Fibroblast of lung (primary cell): ENCODE measurements at regions not wholly inside any gene's neighbourhood (a gene's known extent, or its start where the extent isn't known, plus 50 kb on each side); places are given as distances from the start of the nearest gene placed in this dataset.
"Not testable (repeated sequence)": the region's sequence is repeated elsewhere in the genome, so short reads cannot be mapped to it uniquely, and the experiment has no call there.

Source experiments
- EZH2 ChIP-seq: IDR thresholded peaks from 2 replicates; pipeline ENCODE4 v1.5.1; 2012; ENCODE audit warnings: low read length, control low read depth, mild to moderate bottlenecking; ENCODE audit errors: missing control alignments
- TF ChIP-seq, protein P1 (sequence below), 2 donors: IDR thresholded peaks in 1 of 2; conservative IDR thresholded peaks in 1 of 2; 1 replicate in 1 of 2; 2 replicates in 1 of 2; pipeline ENCODE4 v1.5.1; 2011 to 2012; ENCODE audit warnings: low read length in 2 of 2, control low read depth in 1 of 2, inconsistent platforms in 1 of 2, low read depth in 1 of 2, mild to moderate bottlenecking in 1 of 2

GRCh38 chr16:29333492-29334097, 72.9 kb downstream of the NPIPB11 start:
- TF ChIP-seq, protein P1, sequence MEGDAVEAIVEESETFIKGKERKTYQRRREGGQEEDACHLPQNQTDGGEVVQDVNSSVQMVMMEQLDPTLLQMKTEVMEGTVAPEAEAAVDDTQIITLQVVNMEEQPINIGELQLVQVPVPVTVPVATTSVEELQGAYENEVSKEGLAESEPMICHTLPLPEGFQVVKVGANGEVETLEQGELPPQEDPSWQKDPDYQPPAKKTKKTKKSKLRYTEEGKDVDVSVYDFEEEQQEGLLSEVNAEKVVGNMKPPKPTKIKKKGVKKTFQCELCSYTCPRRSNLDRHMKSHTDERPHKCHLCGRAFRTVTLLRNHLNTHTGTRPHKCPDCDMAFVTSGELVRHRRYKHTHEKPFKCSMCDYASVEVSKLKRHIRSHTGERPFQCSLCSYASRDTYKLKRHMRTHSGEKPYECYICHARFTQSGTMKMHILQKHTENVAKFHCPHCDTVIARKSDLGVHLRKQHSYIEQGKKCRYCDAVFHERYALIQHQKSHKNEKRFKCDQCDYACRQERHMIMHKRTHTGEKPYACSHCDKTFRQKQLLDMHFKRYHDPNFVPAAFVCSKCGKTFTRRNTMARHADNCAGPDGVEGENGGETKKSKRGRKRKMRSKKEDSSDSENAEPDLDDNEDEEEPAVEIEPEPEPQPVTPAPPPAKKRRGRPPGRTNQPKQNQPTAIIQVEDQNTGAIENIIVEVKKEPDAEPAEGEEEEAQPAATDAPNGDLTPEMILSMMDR (conservative IDR thresholded peaks at IDR 0.05 in 1 of 2, IDR thresholded peaks at IDR 0.05 in 1 of 2; ENCODE audit: low read depth in 1 of 2, low read length in 2 of 2) = not testable (repeated sequence)
- not testable (repeated sequence) for TF ChIP-seq EZH2
